ENCODE measurements at regions not wholly inside any gene's neighbourhood (a gene's known extent, or its start where the extent isn't known, plus 50 kb on each side); places are given as distances from the start of the nearest gene placed in this dataset.

DNA sequence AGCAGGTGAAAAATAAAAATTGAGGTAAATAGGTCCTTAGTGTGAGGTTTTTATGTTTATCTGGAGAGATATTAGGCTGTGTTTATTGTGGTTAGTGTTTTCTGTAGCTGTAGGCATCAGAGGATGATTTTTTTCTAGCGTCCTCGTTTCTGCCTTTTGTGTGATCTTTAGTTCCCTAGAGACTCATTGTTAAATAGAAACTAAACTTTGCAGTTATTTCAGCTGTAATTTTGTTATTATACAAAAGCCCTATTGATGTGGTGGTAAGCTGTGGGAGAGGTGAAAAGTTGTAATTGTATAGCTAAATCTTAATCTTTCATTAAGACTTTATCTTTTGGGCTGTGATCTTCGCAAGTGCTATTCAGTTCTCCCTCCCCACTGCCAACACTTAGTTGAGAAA, 340.3 kb downstream of the CYLC2 start:
- TF ChIP-seq CTCF (IDR thresholded peaks at IDR 0.05 in 2 of 3, conservative IDR thresholded peaks at IDR 0.05 in 1 of 3; ENCODE audit: insufficient read depth in 2 of 3, low read depth in 1 of 3, low read length in 3 of 3), result no peak
- TF ChIP-seq SRSF1 (IDR thresholded peaks at IDR 0.05; ENCODE audit: low read depth, low read length), result no peak
- TF ChIP-seq SRSF9 (IDR thresholded peaks at IDR 0.05; ENCODE audit: borderline replicate concordance, low read depth, low read length), result no peak
- no peak for TF ChIP-seq BCL6 (CRISPR knock-in tag; IDR thresholded peaks at IDR 0.05)
- no peak for TF ChIP-seq CEBPB (tag; IDR thresholded peaks at IDR 0.05)
- no peak for TF ChIP-seq YY1 (IDR thresholded peaks at IDR 0.05; ENCODE audit: borderline replicate concordance in 1 of 3, control insufficient read depth in 1 of 3, extremely low read depth in 1 of 3, insufficient read depth in 3 of 3, insufficient read length in 1 of 3, insufficient replicate concordance in 2 of 3, low read depth in 1 of 3, low read length in 2 of 3)
- TF ChIP-seq RAD21 (CRISPR knock-in tag; conservative IDR thresholded peaks at IDR 0.05 in 1 of 2, IDR thresholded peaks at IDR 0.05 in 1 of 2), result no peak
- TF ChIP-seq HNRNPK (IDR thresholded peaks at IDR 0.05; ENCODE audit: low read depth, low read length, poor library complexity, severe bottlenecking), result no peak
- TF ChIP-seq ZNF76 (CRISPR knock-in tag; IDR thresholded peaks at IDR 0.05; ENCODE audit: borderline replicate concordance), result no peak
- TF ChIP-seq, protein P1, sequence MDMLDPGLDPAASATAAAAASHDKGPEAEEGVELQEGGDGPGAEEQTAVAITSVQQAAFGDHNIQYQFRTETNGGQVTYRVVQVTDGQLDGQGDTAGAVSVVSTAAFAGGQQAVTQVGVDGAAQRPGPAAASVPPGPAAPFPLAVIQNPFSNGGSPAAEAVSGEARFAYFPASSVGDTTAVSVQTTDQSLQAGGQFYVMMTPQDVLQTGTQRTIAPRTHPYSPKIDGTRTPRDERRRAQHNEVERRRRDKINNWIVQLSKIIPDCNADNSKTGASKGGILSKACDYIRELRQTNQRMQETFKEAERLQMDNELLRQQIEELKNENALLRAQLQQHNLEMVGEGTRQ (CRISPR knock-in tag; IDR thresholded peaks at IDR 0.05), result no peak
